ENCODE measurements at regions not wholly inside any gene's neighbourhood (a gene's known extent, or its start where the extent isn't known, plus 50 kb on each side); places are given as distances from the start of the nearest gene placed in this dataset.

DNA sequence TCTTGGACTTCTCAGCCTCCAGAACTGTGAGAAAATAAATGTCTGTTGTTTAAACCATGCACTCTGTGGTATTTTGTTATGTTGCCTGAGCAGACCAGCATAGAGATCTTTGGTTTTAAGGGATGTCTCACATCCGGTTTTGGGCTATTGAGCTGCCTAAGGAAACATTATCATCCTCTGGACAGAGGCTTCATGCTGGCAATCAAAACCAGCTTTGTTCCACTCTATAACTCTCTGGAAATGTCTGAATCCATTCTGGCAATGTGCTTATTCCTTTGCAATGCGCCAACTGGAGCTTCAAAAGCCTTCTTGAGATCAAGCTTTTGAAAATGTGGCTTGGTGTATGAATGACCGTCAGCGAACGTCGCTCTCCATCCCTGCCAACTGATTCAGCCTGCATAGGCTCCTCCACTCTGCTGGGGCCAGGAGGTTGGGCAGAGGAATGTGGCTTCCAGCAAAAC, 183.6 kb upstream of the MGAT5 start:
- TF ChIP-seq, protein P1, sequence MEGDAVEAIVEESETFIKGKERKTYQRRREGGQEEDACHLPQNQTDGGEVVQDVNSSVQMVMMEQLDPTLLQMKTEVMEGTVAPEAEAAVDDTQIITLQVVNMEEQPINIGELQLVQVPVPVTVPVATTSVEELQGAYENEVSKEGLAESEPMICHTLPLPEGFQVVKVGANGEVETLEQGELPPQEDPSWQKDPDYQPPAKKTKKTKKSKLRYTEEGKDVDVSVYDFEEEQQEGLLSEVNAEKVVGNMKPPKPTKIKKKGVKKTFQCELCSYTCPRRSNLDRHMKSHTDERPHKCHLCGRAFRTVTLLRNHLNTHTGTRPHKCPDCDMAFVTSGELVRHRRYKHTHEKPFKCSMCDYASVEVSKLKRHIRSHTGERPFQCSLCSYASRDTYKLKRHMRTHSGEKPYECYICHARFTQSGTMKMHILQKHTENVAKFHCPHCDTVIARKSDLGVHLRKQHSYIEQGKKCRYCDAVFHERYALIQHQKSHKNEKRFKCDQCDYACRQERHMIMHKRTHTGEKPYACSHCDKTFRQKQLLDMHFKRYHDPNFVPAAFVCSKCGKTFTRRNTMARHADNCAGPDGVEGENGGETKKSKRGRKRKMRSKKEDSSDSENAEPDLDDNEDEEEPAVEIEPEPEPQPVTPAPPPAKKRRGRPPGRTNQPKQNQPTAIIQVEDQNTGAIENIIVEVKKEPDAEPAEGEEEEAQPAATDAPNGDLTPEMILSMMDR (conservative IDR thresholded peaks at IDR 0.05; ENCODE audit: low read depth, low read length) = no peak
- no peak overlapping the region for H3K4me3 ChIP-seq (ENCODE audit: low read depth, low read length)
- DNase-seq (ENCODE audit: low read depth) = peak; percentile 25

DNA sequence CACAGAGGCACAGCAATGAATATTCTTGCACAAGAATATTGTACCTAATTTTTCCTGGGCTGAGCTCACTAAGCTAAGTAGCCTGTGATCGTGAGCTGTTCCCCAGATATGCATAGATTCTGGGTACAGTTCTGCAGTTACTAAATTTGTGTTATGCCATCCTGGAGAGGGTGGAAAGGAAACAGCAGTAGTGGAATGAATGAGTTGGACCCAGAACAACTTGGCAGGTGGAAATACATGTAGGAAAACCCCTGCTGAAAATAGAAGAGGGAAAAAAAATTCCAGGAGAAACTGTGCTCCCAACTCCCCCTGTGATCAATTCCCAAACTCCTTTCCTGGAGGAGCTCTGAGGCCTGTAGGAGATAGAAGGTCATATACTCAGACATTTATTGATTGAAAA, 181.5 kb upstream of the MGAT5 start:
- no peak overlapping the region for H3K4me3 ChIP-seq (ENCODE audit: low read depth, low read length)
- TF ChIP-seq, protein P1 (conservative IDR thresholded peaks at IDR 0.05; ENCODE audit: low read depth, low read length) = no peak
- no peak for DNase-seq (ENCODE audit: low read depth)

DNA sequence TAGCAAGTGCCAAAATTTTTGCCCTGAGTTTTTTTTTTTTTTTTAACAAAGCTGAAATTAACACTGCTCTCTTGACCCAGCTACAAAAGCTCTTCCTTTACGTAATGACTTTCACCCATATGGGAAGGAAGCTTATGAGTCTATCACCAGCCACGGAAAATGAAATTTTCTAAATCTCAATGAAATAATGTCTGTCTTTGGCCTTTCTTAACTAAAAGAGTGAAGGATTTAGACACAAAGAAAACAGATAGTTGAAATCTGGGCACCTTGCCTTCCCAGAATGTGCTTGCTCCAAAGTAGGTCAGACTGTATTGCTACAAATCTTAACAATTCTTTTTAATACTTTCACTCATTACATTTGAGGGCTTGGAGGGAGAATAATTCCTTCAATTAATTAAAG, 180.8 kb upstream of the MGAT5 start:
- DNase-seq (ENCODE audit: low read depth) = no peak
- TF ChIP-seq, protein P1 (conservative IDR thresholded peaks at IDR 0.05; ENCODE audit: low read depth, low read length) = no peak
- no peak overlapping the region for H3K4me3 ChIP-seq (ENCODE audit: low read depth, low read length)

GRCh38 chr2:134074619-134075018, 179.3 kb upstream of the MGAT5 start:
- H3K4me3 ChIP-seq (ENCODE audit: low read depth, low read length) = no peak overlapping the region
- TF ChIP-seq, protein P1 (conservative IDR thresholded peaks at IDR 0.05; ENCODE audit: low read depth, low read length) = no peak
- DNase-seq (ENCODE audit: low read depth) = no peak

GRCh38 chr2:134075204-134075603, 178.7 kb upstream of the MGAT5 start:
- no peak overlapping the region for H3K4me3 ChIP-seq (ENCODE audit: low read depth, low read length)
- no peak for DNase-seq (ENCODE audit: low read depth)
- TF ChIP-seq, protein P1 (conservative IDR thresholded peaks at IDR 0.05; ENCODE audit: low read depth, low read length) = no peak

DNA sequence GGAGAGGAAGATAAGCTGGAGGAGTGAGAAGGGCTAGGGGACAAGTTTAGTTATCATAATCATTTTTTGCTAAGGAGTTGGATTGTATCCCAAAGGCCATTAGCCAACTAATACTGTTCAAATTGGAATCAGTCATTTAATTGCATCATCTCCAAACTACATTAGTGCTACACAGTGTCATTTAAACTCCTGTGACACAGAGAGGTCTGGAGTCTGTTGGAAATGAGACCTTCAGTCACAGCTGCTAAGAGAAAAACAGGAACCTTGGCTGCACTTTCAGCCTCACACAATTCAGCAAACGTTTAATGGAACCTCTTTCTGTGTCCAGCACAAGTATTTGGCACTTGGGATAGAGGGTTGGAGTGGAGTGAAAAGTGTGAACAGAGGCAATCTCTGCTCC, 175.5 kb upstream of the MGAT5 start:
- DNase-seq (ENCODE audit: low read depth) = no peak
- no peak overlapping the region for H3K4me3 ChIP-seq (ENCODE audit: low read depth, low read length)
- TF ChIP-seq, protein P1 (conservative IDR thresholded peaks at IDR 0.05; ENCODE audit: low read depth, low read length) = no peak

GRCh38 chr2:134079373-134079772, 174.5 kb upstream of the MGAT5 start:
- TF ChIP-seq, protein P1 (conservative IDR thresholded peaks at IDR 0.05; ENCODE audit: low read depth, low read length) = no peak
- H3K4me3 ChIP-seq (ENCODE audit: low read depth, low read length) = no peak overlapping the region
- no peak for DNase-seq (ENCODE audit: low read depth)
